HS-5 (cell line): ENCODE measurements at regions not wholly inside any gene's neighbourhood (a gene's known extent, or its start where the extent isn't known, plus 50 kb on each side); places are given as distances from the start of the nearest gene placed in this dataset.
"Not testable (repeated sequence)": the region's sequence is repeated elsewhere in the genome, so short reads cannot be mapped to it uniquely, and the experiment has no call there.

Experiments
- DNase-seq: peaks from one replicate; pipeline ENCODE4 v3.0.0-alpha.2; 2012; ENCODE audit warnings: low read depth

- no peak for DNase-seq
These were observed 102.8 kb downstream of the PJA1 start for GRCh38 chrX:69062493-69062892.

GRCh38 chrX:69060631-69061408 is 104.4 kb downstream of the PJA1 start:
- DNase-seq: no peak

- no peak for DNase-seq
These were observed 110.1 kb downstream of the PJA1 start for GRCh38 chrX:69055193-69055592.

DNA sequence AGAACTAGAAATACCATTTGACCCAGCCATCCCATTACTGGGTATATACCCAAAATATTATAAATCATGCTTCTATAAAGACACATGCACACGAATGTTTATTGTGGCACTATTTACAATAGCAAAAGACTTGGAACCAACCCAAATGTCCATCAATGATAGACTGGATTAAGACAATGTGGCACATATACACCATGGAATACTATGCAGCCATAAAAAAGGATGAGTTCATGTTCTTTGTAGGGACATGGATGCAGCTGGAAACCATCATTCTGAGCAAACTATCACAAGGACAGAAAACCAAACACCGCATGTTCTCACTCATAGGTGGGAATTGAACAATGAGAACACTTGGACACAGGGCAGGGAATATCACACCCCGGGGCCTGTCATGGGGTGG is 110.8 kb downstream of the PJA1 start:
- DNase-seq: not testable (repeated sequence)

DNA sequence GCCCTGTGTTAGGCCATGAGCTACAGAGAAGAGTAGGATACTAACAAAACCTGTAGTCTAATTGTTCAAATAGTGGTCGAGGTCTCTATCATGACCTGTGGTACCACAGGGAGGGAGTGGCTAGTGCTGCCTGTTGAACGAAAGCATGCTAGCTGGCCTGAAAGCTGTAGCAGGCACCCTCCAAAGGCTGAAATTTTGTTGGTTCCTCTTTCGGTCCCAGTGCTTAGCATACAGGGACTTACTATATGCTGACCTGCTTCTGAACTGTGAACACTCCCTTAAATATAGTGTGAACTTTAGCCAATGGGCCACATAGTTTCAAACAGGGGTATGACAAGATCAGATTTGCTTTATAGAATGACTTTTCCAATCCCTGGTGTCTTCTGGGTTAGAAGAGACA is 113.4 kb downstream of the PJA1 start:
- DNase-seq: no peak

DNA sequence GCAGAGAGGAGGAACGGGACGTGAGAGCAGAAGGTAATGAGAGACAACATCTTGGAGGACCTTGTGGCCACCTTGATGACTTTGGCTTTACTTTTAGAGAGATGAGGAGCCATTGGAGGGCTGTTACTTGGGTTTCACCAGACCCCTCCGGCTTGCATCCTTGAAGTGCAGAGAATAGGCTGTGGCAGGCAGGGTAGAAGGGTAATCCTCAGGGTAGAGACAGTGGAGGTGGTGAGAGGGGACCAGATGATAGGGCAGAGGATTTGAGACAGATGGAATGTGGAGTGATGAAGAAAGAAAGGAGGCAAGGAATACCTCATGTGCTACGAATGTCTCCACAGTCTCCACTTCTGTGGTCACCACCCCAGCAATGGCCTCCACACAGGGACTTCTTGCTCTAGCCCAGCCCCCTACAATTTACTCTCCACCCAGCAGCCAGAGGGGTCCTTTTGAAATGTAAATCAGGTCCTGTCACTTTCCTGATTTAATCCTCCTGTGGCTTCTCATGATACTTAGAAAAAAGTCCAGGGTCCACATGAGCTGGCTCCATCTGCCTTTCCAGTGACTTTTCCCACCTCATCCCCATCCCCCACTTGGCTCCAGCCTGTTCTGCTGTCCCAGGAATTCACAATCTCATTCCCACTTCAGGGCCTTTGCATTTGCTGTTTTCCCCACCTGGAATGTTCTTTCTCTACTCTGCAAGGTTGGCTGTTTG is 115.0 kb downstream of the PJA1 start:
- DNase-seq: no peak

DNA sequence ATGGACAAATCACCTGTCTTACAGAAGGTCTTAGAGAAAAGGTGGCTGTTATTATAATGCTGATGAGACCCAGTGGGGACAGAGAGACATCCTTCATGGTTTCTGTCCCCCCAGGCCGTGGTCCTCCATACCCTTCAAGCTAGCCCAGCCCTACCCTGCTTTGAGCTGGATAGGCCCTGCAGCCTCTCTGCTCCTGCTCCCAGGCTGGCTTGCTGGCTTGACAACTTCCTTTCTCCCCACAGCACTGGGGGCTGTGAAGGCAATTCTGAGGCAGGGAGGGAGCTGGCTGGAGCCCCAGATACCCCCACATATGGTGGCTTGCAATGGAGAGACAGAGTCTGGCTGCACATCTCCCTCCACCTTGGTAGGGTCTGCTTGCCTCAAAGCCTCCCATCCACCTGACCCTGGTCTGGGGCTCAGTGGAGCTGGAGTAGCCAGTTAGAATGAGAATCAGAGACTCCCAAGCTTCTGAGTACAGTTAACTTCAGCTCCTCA is 118.2 kb downstream of the PJA1 start:
- DNase-seq: no peak

- DNase-seq: no peak
These were observed 119.5 kb downstream of the PJA1 start for GRCh38 chrX:69045616-69046345.

- DNase-seq: no peak
These were observed 126.4 kb downstream of the PJA1 start for GRCh38 chrX:69038816-69039215.

DNA sequence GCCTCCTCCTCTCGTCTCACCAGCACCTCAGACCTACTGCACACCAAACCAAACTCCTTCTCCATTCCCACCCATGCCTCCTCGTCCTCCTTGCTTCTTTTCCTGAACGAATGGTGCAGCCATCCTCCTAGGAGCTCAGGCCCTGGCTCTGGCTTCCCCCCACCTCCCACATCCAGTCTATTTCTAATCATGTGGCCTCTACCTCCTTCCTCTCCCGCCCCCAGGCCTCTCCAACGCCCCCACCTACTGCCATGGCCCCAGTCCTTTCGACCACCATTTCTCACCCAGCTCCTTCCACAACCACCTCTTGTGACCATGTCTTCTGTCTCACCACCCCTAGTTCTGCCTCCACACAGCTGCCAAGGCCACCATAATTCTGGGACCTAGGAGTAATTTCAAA is 127.1 kb downstream of the PJA1 start:
- DNase-seq: no peak

- DNase-seq: no peak
These were observed 127.5 kb downstream of the PJA1 start for GRCh38 chrX:69037786-69038185.

DNA sequence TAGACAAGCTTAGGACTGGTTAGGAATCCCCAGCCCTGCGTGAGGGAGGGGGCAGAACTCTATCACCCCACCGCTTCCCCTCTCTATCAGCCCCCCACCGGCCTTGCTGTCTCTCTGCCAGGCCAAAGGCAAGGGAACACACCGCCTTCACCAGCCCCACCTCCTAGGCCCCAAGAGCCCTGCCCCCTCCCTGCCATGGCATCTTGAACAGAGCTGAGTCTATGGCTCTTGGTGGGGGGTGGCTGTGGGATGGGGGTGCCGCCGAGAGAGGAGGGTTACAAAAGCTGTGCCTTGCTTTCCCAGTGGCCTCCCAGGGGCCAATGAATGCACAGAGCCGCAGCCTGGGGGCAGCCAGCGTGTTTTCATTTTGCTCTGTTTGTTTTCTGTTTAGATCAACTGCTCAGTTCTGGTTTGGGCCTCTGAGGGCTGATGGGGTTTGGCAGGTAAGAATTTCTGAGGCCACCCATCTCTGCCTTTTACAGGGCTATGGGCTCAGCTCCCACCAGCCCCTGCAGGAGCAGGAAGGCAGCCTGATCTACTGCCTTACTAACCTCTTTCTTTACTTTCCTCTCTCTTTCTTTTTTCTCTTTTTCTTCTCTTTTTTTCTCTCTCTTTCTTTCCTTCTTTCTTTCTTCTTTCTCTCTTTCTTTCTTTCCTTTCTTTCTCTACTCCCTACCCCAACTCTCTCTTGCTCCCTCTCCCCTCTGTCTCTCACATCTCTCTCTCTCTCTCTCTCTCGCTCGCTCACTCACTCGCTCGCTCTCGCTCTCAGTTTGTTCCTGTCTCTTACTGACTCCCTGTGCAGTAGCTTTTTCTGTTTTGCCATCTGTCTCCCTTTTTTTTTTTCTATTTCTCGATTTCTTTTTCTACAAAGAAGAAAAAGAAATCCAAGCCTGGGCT is 128.3 kb downstream of the PJA1 start:
- no peak for DNase-seq

GRCh38 chrX:69034451-69034850 is 130.8 kb downstream of the PJA1 start:
- no peak for DNase-seq

DNA sequence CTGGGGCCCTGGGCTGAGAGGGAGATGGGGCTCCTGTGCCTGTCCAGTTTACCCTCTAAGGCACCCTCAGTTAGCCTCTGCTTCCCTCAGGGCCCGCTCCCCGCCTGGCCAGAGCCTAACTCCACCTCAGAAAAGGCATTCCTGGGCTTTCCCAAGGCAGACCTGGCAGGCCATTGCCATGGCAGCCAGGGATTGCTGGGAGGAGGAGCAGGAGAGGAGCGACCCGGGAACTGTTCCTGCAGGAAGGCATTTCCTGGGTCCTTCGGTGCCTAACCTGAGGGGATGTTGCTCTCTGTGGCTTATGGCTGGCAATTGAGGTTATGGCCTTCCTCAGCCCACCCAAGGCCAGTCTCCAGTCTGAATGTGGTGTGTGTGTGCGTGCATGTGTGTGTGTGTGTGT is 131.3 kb downstream of the PJA1 start:
- no peak for DNase-seq

DNA sequence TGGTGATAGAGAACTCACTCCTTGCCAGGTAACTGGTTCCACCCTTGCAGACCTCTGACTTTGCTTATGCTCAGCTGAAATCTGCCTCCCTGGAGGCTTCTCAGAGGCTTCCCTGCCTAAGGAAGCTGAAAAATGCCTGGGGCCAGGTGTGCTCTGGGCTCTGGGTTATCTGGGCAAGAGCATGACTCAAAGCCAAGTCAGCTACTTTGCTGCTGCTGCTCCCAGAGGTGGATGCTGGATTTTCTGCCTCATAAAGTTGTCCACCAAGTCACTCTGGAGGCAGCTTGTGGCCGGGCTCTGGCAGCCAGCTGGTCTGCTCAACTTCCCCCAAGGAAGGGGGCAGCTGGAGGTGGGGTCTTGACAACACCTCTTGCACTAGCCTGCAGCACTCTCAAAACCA is 132.7 kb downstream of the PJA1 start:
- DNase-seq: no peak

- no peak for DNase-seq
These were observed 133.3 kb downstream of the PJA1 start for GRCh38 chrX:69031971-69032391.

DNA sequence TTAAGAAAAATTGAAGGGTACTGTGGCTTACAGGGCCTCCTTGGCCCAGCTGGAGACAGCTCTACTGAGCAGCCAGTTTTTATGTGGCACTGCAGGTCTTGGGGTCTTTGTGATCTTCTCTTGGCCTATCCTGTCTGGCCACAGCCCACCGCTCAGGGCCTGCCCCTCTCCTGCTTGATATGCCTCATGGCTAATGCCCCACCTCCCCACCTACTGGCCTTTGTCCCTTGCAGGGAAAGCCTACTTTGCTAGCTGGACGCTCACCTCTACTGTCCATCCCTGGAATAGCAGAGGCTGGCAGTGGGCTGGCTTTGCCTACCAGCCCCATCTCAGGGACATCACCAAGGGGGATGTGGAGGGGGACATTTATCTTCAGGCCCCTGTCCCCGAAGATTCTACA is 134.1 kb downstream of the PJA1 start:
- DNase-seq: no peak

DNA sequence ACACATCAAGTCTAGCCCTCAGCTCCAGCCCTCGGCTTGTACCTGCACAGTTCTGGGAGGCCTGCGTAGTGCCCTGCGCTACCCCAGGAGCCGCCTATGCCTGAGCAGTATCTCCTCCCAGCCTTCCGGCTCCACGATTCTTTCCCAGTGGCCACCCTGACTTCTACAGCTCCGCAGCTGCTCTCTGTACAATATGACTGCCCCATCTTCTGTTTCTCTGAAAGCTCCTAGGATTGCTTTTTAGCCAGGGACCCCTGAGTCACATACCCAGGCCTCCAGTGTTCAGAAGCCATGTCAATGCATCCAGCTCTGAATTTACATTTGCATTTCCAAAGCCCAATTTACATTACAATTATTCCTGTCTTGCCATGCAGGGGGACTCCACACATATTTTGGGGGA is 135.5 kb downstream of the PJA1 start:
- no peak for DNase-seq

GRCh38 chrX:69028761-69029120 is 136.5 kb downstream of the PJA1 start:
- no peak for DNase-seq

- DNase-seq: no peak
These were observed 137.1 kb downstream of the PJA1 start for GRCh38 chrX:69028006-69028760.
